Ascending aorta (tissue), 2 donors: ENCODE measurements at regions not wholly inside any gene's neighbourhood (a gene's known extent, or its start where the extent isn't known, plus 50 kb on each side); places are given as distances from the start of the nearest gene placed in this dataset.

Experiments used
- DNase-seq, 2 donors: peaks; one replicate each; pipeline ENCODE4 v3.0.0-alpha.2; 2019; ENCODE audit warnings: low spot score in 2 of 2
- H3K27ac ChIP-seq, 2 donors: fragments of 200-600 bp; sonication (generic); one replicate each; pipeline ENCODE4 v1.5.1; 2016 to 2017; ENCODE audit warnings: mild to moderate bottlenecking in 1 of 2
- H3K27me3 ChIP-seq: fragments of 200-600 bp; sonication (generic); one replicate; pipeline ENCODE4 v1.5.1; 2017
- H3K36me3 ChIP-seq, 2 donors: fragments of 200-600 bp; sonication (generic); one replicate each; pipeline ENCODE4 v1.5.1; 2016
- H3K4me1 ChIP-seq, 2 donors: fragments of 200-600 bp; sonication (generic); one replicate each; pipeline ENCODE4 v1.5.1; 2016 to 2017; ENCODE audit warnings: mild to moderate bottlenecking in 1 of 2
- H3K4me3 ChIP-seq, 2 donors: fragments of 200-600 bp; sonication (generic); one replicate each; pipeline ENCODE4 v1.5.1; 2016 to 2017; ENCODE audit warnings: mild to moderate bottlenecking in 1 of 2
- H3K9me3 ChIP-seq, 2 donors: fragments of 200-600 bp; sonication (generic); one replicate each; pipeline ENCODE4 v1.5.1; 2016
- intact Hi-C: fragments of 100-400 bp; cut with DNase I; formaldehyde crosslinking; loops from one replicate; pipeline ENCODE4 v1.15.1; 2023
- TF ChIP-seq, protein P1 (sequence below), 3 experiments: fragments of 200-600 bp in 2 of 3; fragments of 450-650 bp in 1 of 3; sonication (generic) in 2 of 3; IDR thresholded peaks; one replicate each; pipeline ENCODE4 v1.5.1; 2016 to 2019; ENCODE audit warnings: antibody characterized with exemption in 3 of 3, mild to moderate bottlenecking in 1 of 3, moderate library complexity in 1 of 3

DNA sequence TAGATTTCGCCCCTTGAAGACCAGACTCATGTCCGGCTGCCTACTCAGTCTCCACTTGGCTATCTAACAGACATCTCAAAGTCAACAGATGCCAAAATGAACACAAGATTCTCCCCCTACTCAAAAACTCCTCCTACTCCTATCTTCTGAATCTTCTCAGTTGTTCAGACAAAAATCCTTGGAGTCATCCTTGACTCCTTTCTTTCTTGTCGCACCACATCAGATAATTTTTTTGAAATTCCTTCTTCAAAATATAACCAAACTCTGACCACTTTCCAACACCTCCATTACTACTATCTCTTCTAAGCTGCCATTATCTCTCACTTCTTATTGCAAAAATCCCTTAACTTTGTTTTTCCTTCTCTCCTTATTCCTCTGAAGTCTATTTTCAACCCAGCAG is 141.9 kb upstream of the SLC7A14 start:
- Histone ChIP-seq H3K4me3 (no peak overlapping the region), H3K27ac (peak overlapping the region; percentile 37 to 64), H3K27me3 (no peaks in the 10 kb centered on the region), H3K36me3 (no peaks in the 10 kb centered on the region), H3K4me1 (peaks cover 4 to 5% of the 10 kb centered on the region in 2 donors), H3K9me3 (no peaks in the 10 kb centered on the region)
- TF ChIP-seq, protein P1, sequence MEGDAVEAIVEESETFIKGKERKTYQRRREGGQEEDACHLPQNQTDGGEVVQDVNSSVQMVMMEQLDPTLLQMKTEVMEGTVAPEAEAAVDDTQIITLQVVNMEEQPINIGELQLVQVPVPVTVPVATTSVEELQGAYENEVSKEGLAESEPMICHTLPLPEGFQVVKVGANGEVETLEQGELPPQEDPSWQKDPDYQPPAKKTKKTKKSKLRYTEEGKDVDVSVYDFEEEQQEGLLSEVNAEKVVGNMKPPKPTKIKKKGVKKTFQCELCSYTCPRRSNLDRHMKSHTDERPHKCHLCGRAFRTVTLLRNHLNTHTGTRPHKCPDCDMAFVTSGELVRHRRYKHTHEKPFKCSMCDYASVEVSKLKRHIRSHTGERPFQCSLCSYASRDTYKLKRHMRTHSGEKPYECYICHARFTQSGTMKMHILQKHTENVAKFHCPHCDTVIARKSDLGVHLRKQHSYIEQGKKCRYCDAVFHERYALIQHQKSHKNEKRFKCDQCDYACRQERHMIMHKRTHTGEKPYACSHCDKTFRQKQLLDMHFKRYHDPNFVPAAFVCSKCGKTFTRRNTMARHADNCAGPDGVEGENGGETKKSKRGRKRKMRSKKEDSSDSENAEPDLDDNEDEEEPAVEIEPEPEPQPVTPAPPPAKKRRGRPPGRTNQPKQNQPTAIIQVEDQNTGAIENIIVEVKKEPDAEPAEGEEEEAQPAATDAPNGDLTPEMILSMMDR (IDR thresholded peaks at IDR 0.05): no peak
- intact Hi-C loops: no loop called here
- no peak for DNase-seq

GRCh38 chr3:170726976-170727661 is 141.2 kb upstream of the SLC7A14 start:
- peak overlapping the region; percentile 37 to 64 for H3K27ac ChIP-seq
- intact Hi-C loops: no loop called here
- H3K36me3 ChIP-seq: no peaks in the 10 kb centered on the region

GRCh38 chr3:170725285-170725731 is 139.4 kb upstream of the SLC7A14 start:
- intact Hi-C loops: no loop called here
- H3K4me3 ChIP-seq: no peak overlapping the region
- H3K27ac ChIP-seq: no peak overlapping the region
- TF ChIP-seq, protein P1 (IDR thresholded peaks at IDR 0.05): no peak
- H3K36me3 ChIP-seq: no peaks in the 10 kb centered on the region
- H3K4me1 ChIP-seq: peaks cover 4 to 5% of the 10 kb centered on the region in 2 donors
- no peak for DNase-seq
- no peaks in the 10 kb centered on the region for H3K9me3 ChIP-seq
- H3K27me3 ChIP-seq: no peaks in the 10 kb centered on the region

More at GRCh38 chr3:170726976-170727661, 141.2 kb upstream of the SLC7A14 start:
- Histone ChIP-seq H3K4me3 (no peak overlapping the region), H3K27me3 (no peaks in the 10 kb centered on the region), H3K9me3 (no peaks in the 10 kb centered on the region), H3K4me1 (peaks cover 4 to 5% of the 10 kb centered on the region in 2 donors)
- TF ChIP-seq, protein P1 (IDR thresholded peaks at IDR 0.05): no peak
- DNase-seq: no peak

DNA sequence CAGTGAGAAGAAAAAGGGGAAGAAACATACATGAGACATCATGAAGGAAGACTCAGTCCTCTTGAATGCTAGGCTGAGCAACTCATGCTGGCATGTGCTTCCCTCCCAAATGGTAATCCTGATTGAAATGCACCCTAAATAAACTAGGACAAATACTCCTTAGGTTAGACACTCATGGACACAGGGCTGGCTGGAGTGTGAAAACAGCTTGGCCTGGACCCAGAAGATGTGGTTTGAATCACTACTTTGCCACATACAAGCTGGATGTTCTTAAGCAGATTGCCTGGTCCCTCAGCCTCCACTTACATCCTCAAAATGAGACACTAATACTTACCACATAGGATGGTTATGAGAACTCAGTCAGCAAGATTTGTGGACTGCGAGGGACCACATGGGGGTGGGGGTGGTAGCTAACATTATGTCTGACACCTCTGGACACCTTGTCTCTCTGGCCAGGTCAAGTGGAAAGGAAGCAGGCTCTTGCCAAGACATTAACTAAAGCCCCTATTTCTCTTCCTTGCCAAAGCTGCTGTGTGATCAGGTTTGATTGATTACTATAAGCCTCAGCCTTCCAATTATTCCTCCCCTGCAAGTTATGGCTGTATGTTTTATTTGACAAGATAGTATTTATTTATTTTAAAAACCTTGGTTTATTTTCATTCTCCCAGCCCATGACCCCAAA is 138.9 kb upstream of the SLC7A14 start:
- intact Hi-C loops: no loop called here
- H3K4me1 ChIP-seq: peaks cover 4 to 5% of the 10 kb centered on the region in 2 donors
- peak in 1 of 2 donors; percentile 67 for DNase-seq

DNA sequence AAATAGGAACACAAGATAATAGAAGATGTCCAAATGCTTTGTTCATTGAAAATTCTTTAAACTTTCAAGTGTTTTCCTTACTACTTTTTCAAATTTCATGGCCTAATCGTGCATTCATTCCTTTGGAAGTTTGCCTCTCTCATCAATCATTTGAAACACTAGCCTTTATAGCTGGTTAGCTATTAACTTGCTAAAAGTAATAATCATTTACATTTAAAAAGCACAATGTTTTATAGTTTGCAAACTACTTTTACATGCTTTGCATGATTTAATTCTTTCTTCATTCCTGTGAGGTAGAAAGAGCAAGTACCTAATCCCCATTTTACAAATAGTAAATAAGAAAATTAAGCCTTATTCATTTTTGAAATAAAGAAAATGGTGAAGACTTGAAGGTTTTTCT is 137.4 kb upstream of the SLC7A14 start:
- H3K9me3 ChIP-seq: no peaks in the 10 kb centered on the region
- intact Hi-C loops: no loop called here
- TF ChIP-seq, protein P1 (IDR thresholded peaks at IDR 0.05): no peak
- H3K27me3 ChIP-seq: no peaks in the 10 kb centered on the region
- no peaks in the 10 kb centered on the region for H3K36me3 ChIP-seq
- H3K4me3 ChIP-seq: no peak overlapping the region
- peaks cover 4 to 5% of the 10 kb centered on the region in 2 donors for H3K4me1 ChIP-seq
- H3K27ac ChIP-seq: no peak overlapping the region
- DNase-seq: no peak

More for the DNA sequence above, 138.9 kb upstream of the SLC7A14 start:
- TF ChIP-seq, protein P1 (IDR thresholded peaks at IDR 0.05): no peak
- Histone ChIP-seq H3K27ac (peak overlapping the region in 1 of 2 donors; percentile 8), H3K9me3 (no peaks in the 10 kb centered on the region), H3K4me3 (no peak overlapping the region), H3K36me3 (no peaks in the 10 kb centered on the region), H3K27me3 (no peaks in the 10 kb centered on the region)
